GM23338 (cell line): ENCODE measurements at regions not wholly inside any gene's neighbourhood (a gene's known extent, or its start where the extent isn't known, plus 50 kb on each side); places are given as distances from the start of the nearest gene placed in this dataset.

Source experiments
- ATAC-seq: fragments of 200-7000 bp; cut with Tn5 transposase; 3 replicates; pipeline ENCODE4 v1.9.1; 2020
- DNase-seq: peaks from one replicate; pipeline ENCODE4 v3.0.0-alpha.2; 2015; ENCODE audit warnings: low spot score
- H2AFZ ChIP-seq: fragments of 200-600 bp; sonication (generic); 2 replicates; pipeline ENCODE4 v1.8.0; 2016; ENCODE audit warnings: antibody characterized with exemption, mild to moderate bottlenecking, moderate library complexity
- H3F3A ChIP-seq: fragments of 200-600 bp; sonication (generic); replicated peaks from 2 replicates; pipeline ENCODE4 v1.8.0; 2017; ENCODE audit warnings: antibody characterized with exemption, mixed run types, low read depth
- H3K27ac ChIP-seq: fragments of 200-600 bp; sonication (generic); 2 replicates; pipeline ENCODE4 v1.6.1; 2016; ENCODE audit warnings: low read depth
- H3K27me3 ChIP-seq: fragments of 200-600 bp; sonication (generic); 2 replicates; pipeline ENCODE4 v1.8.0; 2016; ENCODE audit warnings: mild to moderate bottlenecking, mixed run types, moderate library complexity; ENCODE audit not compliant: insufficient read depth
- H3K36me3 ChIP-seq: fragments of 200-600 bp; sonication (generic); 2 replicates; pipeline ENCODE4 v1.8.0; 2016; ENCODE audit warnings: mild to moderate bottlenecking; ENCODE audit not compliant: insufficient read depth
- H3K4me1 ChIP-seq: fragments of 200-600 bp; sonication (generic); 2 replicates; pipeline ENCODE4 v1.8.0; 2016; ENCODE audit warnings: mild to moderate bottlenecking, moderate library complexity; ENCODE audit not compliant: insufficient read depth
- H3K4me2 ChIP-seq: fragments of 200-600 bp; sonication (generic); 2 replicates; pipeline ENCODE4 v1.7.1; 2017; ENCODE audit warnings: mixed run types
- H3K4me3 ChIP-seq: fragments of 200-600 bp; sonication (generic); 2 replicates; pipeline ENCODE4 v1.6.1; 2016; ENCODE audit warnings: mixed run types
- H3K79me2 ChIP-seq: fragments of 200-600 bp; sonication (generic); replicated peaks from 2 replicates; pipeline ENCODE4 v1.8.0; 2017; ENCODE audit warnings: mild to moderate bottlenecking; ENCODE audit not compliant: insufficient read depth
- H3K9me2 ChIP-seq: fragments of 200-600 bp; sonication (generic); 2 replicates; pipeline ENCODE4 v1.8.0; 2017; ENCODE audit not compliant: insufficient read depth
- H4K20me1 ChIP-seq: fragments of 200-600 bp; sonication (generic); replicated peaks from 2 replicates; pipeline ENCODE4 v1.8.0; 2017; ENCODE audit warnings: mild to moderate bottlenecking; ENCODE audit not compliant: insufficient read depth
- H3K27ac Mint-ChIP-seq: 2 replicates; pipeline ENCODE4 v1.8.0; 2020; ENCODE audit warnings: inconsistent platforms, mild to moderate bottlenecking, moderate library complexity, mixed read lengths
- H3K27me3 Mint-ChIP-seq: 3 replicates; pipeline ENCODE4 v1.8.0; 2022; ENCODE audit warnings: low read depth, mild to moderate bottlenecking, moderate library complexity, mixed read lengths, inconsistent platforms; ENCODE audit not compliant: insufficient read depth, poor library complexity
- H3K36me3 Mint-ChIP-seq: 3 replicates; pipeline ENCODE4 v1.8.0; 2021; ENCODE audit warnings: low read depth, mild to moderate bottlenecking, inconsistent platforms, moderate library complexity, mixed read lengths
- H3K4me1 Mint-ChIP-seq: 3 replicates; pipeline ENCODE4 v1.8.0; 2020; ENCODE audit warnings: mild to moderate bottlenecking, inconsistent platforms, mixed read lengths
- H3K4me3 Mint-ChIP-seq: 3 replicates; pipeline ENCODE4 v1.8.0; 2021; ENCODE audit warnings: moderate library complexity, mild to moderate bottlenecking, inconsistent platforms, mixed read lengths
- H3K9me3 Mint-ChIP-seq: 3 replicates; pipeline ENCODE4 v1.8.0; 2020; ENCODE audit warnings: moderate library complexity, mild to moderate bottlenecking, inconsistent platforms, mixed read lengths
- CREB1 ChIP-seq: fragments of 250-450 bp; sonication (Bioruptor Pico); IDR thresholded peaks from 2 replicates; pipeline ENCODE4 v1.5.0; 2020; ENCODE audit warnings: low read depth, mild to moderate bottlenecking, moderate library complexity
- EZH2 ChIP-seq: fragments of 200-600 bp; sonication (generic); IDR thresholded peaks from one replicate; pipeline ENCODE4 v1.8.0; 2017; ENCODE audit warnings: antibody characterized with exemption, mild to moderate bottlenecking, low read depth; ENCODE audit not compliant: unreplicated experiment
- EZH2phosphoT487 ChIP-seq: fragments of 200-600 bp; sonication (generic); IDR thresholded peaks from one replicate; pipeline ENCODE4 v1.8.1; 2018; ENCODE audit warnings: antibody characterized with exemption; ENCODE audit not compliant: unreplicated experiment
- JUNB ChIP-seq: IDR thresholded peaks from one replicate; pipeline ENCODE4 v1.6.1; 2016; ENCODE audit warnings: antibody characterized with exemption; ENCODE audit not compliant: unreplicated experiment
- NANOG ChIP-seq: IDR thresholded peaks from 2 replicates; pipeline ENCODE4 v1.6.1; 2016; ENCODE audit warnings: antibody characterized with exemption, borderline replicate concordance
- POLR2AphosphoS5 ChIP-seq: IDR thresholded peaks from 2 replicates; pipeline ENCODE4 v1.6.1; 2016; ENCODE audit warnings: antibody characterized with exemption, low read depth
- STAT1 ChIP-seq: IDR thresholded peaks from one replicate; pipeline ENCODE4 v1.6.1; 2016; ENCODE audit warnings: antibody characterized with exemption; ENCODE audit not compliant: unreplicated experiment
- ZNF114 ChIP-seq: fragments of 250-450 bp; sonication (Bioruptor Pico); IDR thresholded peaks from 2 replicates; pipeline ENCODE4 v1.5.0; 2020; ENCODE audit warnings: mild to moderate bottlenecking, moderate library complexity
- ZNF331 ChIP-seq: fragments of 250-450 bp; sonication (Bioruptor Pico); IDR thresholded peaks from 2 replicates; pipeline ENCODE4 v1.5.0; 2020; ENCODE audit warnings: low read depth, mild to moderate bottlenecking, moderate library complexity
- TF ChIP-seq, protein P1 (sequence below): IDR thresholded peaks from 2 replicates; pipeline ENCODE4 v1.6.1; 2016; ENCODE audit warnings: antibody characterized with exemption
- TF ChIP-seq, protein P2 (sequence below): fragments of 250-450 bp; sonication (Bioruptor Pico); IDR thresholded peaks from 2 replicates; pipeline ENCODE4 v1.5.0; 2020; ENCODE audit warnings: mild to moderate bottlenecking, moderate library complexity
- TF ChIP-seq, protein P3 (sequence below): IDR thresholded peaks from one replicate; pipeline ENCODE4 v1.6.1; 2018; ENCODE audit warnings: antibody characterized with exemption; ENCODE audit not compliant: unreplicated experiment
- TF ChIP-seq, protein P4 (sequence below), 2 experiments: fragments of 200-600 bp in 1 of 2; sonication (generic) in 1 of 2; conservative IDR thresholded peaks; 2 replicates each; pipeline versions ENCODE4 v1.5.1 to v1.6.1; 2016 to 2017; ENCODE audit warnings: antibody characterized with exemption in 2 of 2, low read depth in 2 of 2, mild to moderate bottlenecking in 2 of 2, moderate library complexity in 1 of 2

DNA sequence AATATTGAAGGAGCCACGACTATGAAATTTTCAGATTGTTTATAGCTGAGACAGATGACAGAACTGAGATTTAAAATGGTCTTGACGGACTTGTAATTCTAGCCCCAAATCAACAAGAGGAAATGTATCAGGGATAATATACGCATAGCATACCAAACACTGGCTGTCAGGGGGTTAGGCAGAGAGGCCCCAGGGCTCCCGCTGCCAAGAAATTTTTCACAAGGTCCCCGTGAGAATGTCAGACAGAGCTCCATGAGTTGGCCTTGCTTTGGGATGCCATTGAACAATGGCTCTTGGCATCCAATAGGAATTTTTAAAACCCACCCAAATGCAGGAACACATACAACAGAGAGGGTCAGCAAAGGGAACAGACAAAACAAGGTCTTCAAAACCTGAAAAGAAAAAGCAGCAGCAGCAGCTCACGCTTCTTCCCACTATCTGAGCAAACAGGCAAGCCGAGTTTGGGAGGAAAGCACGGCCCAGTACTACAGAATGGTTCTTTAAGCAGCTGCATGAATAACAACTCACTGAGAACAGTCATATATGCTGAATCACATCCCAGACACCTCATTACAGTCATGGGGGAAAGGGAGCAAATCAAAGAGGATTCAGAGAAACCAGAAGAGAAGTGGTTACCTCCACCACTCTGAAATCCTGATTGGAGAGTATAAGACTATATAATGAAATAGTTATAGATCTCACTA is 445.6 kb downstream of the RND3 start:
- H3K79me2 ChIP-seq: no peaks in the 10 kb centered on the region
- no peak for ATAC-seq
- Mint-ChIP-seq H3K36me3 (no peaks in the 10 kb centered on the region), H3K27me3 (peaks cover 2% of the 10 kb centered on the region), H3K9me3 (no peaks in the 10 kb centered on the region), H3K27ac (no peak overlapping the region), H3K4me1 (peaks cover 13% of the 10 kb centered on the region), H3K4me3 (no peak overlapping the region)
- peaks cover 11% of the 10 kb centered on the region; the same call in 1 of the 2 replicates for H3K4me1 ChIP-seq
- H4K20me1 ChIP-seq: no peaks in the 10 kb centered on the region
- no peak overlapping the region for H3K4me3 ChIP-seq
- TF ChIP-seq NANOG (no peak), EZH2phosphoT487 (no peak), CREB1 (no peak), ZNF331 (CRISPR knock-in tag) (no peak), STAT1 (no peak), ZNF114 (CRISPR knock-in tag) (no peak), JUNB (no peak), POLR2AphosphoS5 (no peak), EZH2 (no peak)
- TF ChIP-seq, protein P1, sequence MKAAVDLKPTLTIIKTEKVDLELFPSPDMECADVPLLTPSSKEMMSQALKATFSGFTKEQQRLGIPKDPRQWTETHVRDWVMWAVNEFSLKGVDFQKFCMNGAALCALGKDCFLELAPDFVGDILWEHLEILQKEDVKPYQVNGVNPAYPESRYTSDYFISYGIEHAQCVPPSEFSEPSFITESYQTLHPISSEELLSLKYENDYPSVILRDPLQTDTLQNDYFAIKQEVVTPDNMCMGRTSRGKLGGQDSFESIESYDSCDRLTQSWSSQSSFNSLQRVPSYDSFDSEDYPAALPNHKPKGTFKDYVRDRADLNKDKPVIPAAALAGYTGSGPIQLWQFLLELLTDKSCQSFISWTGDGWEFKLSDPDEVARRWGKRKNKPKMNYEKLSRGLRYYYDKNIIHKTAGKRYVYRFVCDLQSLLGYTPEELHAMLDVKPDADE: no peak
- TF ChIP-seq, protein P2, sequence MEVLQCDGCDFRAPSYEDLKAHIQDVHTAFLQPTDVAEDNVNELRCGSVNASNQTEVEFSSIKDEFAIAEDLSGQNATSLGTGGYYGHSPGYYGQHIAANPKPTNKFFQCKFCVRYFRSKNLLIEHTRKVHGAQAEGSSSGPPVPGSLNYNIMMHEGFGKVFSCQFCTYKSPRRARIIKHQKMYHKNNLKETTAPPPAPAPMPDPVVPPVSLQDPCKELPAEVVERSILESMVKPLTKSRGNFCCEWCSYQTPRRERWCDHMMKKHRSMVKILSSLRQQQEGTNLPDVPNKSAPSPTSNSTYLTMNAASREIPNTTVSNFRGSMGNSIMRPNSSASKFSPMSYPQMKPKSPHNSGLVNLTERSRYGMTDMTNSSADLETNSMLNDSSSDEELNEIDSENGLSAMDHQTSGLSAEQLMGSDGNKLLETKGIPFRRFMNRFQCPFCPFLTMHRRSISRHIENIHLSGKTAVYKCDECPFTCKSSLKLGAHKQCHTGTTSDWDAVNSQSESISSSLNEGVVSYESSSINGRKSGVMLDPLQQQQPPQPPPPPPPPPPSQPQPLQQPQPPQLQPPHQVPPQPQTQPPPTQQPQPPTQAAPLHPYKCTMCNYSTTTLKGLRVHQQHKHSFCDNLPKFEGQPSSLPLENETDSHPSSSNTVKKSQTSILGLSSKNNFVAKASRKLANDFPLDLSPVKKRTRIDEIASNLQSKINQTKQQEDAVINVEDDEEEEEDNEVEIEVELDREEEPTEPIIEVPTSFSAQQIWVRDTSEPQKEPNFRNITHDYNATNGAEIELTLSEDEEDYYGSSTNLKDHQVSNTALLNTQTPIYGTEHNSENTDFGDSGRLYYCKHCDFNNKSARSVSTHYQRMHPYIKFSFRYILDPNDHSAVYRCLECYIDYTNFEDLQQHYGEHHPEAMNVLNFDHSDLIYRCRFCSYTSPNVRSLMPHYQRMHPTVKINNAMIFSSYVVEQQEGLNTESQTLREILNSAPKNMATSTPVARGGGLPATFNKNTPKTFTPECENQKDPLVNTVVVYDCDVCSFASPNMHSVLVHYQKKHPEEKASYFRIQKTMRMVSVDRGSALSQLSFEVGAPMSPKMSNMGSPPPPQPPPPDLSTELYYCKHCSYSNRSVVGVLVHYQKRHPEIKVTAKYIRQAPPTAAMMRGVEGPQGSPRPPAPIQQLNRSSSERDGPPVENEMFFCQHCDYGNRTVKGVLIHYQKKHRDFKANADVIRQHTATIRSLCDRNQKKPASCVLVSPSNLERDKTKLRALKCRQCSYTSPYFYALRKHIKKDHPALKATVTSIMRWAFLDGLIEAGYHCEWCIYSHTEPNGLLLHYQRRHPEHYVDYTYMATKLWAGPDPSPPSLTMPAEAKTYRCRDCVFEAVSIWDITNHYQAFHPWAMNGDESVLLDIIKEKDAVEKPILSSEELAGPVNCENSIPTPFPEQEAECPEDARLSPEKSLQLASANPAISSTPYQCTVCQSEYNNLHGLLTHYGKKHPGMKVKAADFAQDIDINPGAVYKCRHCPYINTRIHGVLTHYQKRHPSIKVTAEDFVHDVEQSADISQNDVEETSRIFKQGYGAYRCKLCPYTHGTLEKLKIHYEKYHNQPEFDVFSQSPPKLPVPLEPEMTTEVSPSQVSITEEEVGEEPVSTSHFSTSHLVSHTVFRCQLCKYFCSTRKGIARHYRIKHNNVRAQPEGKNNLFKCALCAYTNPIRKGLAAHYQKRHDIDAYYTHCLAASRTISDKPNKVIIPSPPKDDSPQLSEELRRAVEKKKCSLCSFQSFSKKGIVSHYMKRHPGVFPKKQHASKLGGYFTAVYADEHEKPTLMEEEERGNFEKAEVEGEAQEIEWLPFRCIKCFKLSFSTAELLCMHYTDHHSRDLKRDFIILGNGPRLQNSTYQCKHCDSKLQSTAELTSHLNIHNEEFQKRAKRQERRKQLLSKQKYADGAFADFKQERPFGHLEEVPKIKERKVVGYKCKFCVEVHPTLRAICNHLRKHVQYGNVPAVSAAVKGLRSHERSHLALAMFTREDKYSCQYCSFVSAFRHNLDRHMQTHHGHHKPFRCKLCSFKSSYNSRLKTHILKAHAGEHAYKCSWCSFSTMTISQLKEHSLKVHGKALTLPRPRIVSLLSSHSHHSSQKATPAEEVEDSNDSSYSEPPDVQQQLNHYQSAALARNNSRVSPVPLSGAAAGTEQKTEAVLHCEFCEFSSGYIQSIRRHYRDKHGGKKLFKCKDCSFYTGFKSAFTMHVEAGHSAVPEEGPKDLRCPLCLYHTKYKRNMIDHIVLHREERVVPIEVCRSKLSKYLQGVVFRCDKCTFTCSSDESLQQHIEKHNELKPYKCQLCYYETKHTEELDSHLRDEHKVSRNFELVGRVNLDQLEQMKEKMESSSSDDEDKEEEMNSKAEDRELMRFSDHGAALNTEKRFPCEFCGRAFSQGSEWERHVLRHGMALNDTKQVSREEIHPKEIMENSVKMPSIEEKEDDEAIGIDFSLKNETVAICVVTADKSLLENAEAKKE (CRISPR knock-in tag): no peak
- TF ChIP-seq, protein P3, sequence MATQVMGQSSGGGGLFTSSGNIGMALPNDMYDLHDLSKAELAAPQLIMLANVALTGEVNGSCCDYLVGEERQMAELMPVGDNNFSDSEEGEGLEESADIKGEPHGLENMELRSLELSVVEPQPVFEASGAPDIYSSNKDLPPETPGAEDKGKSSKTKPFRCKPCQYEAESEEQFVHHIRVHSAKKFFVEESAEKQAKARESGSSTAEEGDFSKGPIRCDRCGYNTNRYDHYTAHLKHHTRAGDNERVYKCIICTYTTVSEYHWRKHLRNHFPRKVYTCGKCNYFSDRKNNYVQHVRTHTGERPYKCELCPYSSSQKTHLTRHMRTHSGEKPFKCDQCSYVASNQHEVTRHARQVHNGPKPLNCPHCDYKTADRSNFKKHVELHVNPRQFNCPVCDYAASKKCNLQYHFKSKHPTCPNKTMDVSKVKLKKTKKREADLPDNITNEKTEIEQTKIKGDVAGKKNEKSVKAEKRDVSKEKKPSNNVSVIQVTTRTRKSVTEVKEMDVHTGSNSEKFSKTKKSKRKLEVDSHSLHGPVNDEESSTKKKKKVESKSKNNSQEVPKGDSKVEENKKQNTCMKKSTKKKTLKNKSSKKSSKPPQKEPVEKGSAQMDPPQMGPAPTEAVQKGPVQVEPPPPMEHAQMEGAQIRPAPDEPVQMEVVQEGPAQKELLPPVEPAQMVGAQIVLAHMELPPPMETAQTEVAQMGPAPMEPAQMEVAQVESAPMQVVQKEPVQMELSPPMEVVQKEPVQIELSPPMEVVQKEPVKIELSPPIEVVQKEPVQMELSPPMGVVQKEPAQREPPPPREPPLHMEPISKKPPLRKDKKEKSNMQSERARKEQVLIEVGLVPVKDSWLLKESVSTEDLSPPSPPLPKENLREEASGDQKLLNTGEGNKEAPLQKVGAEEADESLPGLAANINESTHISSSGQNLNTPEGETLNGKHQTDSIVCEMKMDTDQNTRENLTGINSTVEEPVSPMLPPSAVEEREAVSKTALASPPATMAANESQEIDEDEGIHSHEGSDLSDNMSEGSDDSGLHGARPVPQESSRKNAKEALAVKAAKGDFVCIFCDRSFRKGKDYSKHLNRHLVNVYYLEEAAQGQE: no peak
- TF ChIP-seq, protein P4, sequence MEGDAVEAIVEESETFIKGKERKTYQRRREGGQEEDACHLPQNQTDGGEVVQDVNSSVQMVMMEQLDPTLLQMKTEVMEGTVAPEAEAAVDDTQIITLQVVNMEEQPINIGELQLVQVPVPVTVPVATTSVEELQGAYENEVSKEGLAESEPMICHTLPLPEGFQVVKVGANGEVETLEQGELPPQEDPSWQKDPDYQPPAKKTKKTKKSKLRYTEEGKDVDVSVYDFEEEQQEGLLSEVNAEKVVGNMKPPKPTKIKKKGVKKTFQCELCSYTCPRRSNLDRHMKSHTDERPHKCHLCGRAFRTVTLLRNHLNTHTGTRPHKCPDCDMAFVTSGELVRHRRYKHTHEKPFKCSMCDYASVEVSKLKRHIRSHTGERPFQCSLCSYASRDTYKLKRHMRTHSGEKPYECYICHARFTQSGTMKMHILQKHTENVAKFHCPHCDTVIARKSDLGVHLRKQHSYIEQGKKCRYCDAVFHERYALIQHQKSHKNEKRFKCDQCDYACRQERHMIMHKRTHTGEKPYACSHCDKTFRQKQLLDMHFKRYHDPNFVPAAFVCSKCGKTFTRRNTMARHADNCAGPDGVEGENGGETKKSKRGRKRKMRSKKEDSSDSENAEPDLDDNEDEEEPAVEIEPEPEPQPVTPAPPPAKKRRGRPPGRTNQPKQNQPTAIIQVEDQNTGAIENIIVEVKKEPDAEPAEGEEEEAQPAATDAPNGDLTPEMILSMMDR (conservative IDR thresholded peaks at IDR 0.05; ENCODE audit: low read depth in 2 of 2): no peak
- H3K27me3 ChIP-seq: no peaks in the 10 kb centered on the region
- no peak overlapping the region for H2AFZ ChIP-seq
- no peak overlapping the region for H3K4me2 ChIP-seq
- H3K9me2 ChIP-seq: peaks cover 5% of the 10 kb centered on the region; the same call in 1 of the 2 replicates
- H3F3A ChIP-seq: no peaks in the 10 kb centered on the region
- no peaks in the 10 kb centered on the region for H3K36me3 ChIP-seq
- DNase-seq: no peak
- H3K27ac ChIP-seq: no peak overlapping the region
